ENCODE measurements at regions not wholly inside any gene's neighbourhood (a gene's known extent, or its start where the extent isn't known, plus 50 kb on each side); places are given as distances from the start of the nearest gene placed in this dataset.
"Not testable (repeated sequence)": the region's sequence is repeated elsewhere in the genome, so short reads cannot be mapped to it uniquely, and the experiment has no call there.

DNA sequence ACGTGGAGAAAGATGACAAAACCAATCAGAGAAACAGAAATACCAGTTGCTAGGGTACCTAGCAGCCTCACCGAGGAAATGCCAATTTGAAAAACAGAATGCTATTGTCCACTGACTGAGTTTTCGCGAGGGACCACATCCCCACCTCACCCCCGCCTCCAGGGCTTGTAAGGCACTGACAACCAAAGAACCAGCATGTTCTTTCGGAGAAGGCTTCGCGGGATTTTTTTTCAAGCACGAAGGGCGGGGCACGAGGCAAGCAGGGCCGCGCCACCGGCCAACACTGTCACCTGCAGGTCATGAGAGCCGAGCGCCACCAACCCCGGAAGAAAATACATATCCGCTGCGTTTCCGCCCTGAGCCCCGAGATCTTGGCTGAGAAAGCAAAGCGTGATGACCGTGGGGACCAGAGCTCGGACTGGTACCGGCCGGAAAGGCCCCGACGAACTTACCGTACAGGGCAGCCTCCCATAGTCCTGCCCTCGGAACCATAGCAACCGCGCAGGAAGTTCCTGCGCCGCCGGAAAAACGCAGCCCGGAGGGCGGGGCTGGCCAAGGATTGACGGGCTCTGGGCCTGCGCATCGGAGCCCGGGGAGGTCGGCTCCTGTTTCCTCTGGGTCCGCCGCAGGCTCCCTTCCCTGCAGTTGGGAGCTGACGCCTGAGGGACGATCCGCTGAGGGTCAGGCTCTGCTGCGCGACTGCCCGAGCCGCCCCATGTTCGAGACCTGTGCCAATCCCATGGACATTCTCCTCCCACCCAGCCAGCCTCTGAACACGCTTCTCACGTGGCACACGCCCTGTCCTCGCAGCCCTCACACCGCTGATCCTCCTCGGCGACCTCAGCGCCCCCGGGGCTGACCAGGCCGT is 59.2 kb upstream of the PAGE5 start:
- TF ChIP-seq CTCF (IDR thresholded peaks at IDR 0.05): no peak
- DNase-seq (ENCODE audit: low spot score) (peak; percentile 85), ATAC-seq (ENCODE audit: low FRiP score) (peak; percentile 97)

GRCh38 chrX:55161581-55161980 is 58.6 kb upstream of the PAGE5 start:
- no peak for TF ChIP-seq CTCF (IDR thresholded peaks at IDR 0.05)
- ATAC-seq (ENCODE audit: low FRiP score): no peak
- DNase-seq (ENCODE audit: low spot score): no peak

DNA sequence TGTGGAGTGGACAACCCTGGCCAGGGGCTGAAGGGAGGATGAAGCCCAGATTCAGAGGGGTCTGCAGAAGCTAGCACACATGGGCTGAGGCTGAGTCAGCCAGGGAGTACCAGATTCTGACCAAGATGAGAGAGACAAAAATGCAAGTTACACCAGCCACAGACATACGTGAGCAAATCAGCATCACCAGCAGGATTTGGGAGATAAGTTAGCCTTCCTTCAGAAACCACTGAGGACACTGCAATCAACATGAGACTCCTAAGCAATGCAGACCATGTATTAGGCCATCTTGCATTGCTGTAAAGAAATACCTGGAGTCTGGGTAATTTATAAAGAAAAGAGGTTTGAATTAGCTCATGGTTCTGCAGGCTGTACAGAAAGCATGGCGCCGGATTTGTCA is 57.0 kb upstream of the PAGE5 start:
- no peak for ATAC-seq (ENCODE audit: low FRiP score)
- no peak for DNase-seq (ENCODE audit: low spot score)
- TF ChIP-seq CTCF (IDR thresholded peaks at IDR 0.05): no peak

DNA sequence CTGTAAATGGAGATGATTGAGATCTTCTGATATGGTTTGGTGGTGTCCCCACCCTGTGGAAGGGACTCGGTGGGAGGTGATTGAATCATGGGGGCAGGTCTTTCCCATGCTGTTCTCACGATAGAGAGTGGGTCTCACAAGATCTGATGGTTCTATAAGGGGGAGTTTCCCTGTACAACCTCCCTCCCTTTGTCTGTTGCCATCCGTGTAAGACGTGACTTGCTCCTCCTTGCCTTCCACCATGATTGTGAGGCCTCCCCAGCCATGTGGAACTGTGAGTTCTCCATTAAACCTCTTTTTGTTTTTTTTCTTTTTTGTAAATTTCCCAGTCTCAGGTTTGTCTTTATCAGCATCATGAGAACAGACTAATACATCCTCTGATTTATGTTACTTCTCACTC is 55.1 kb upstream of the PAGE5 start:
- DNase-seq (ENCODE audit: low spot score); ATAC-seq (ENCODE audit: low FRiP score): not testable (repeated sequence)

DNA sequence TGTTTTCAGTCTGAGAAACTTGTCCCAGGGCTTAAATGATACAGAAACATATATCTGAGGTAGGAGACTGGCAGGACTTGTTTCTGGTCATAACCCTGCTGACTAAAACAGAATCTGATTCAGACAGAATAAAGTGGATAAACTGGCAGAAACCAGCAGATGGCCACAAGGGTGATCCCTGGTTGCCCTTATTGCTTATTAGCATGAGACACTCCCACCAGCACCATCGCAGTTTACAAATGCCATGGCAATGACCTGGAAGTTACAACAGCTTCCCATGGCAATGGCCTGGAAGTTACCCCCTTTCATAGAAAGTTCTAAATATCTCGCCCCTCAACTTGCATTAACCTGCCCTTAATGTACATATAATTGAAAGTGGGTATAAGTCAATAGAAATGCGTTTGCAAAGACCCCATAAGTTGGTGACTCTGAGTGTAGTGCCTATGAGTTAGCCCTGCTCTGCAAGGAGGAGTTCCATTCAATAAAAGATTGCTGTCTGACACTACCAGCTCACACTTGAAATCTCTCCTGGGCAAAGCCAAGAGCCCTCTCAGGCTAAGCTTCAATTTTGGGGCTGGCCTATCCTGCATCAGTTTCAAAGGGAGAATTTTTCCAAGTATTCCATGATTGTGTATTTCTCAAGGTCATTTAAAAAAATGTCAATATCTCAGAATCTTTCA is 52.9 kb upstream of the PAGE5 start:
- DNase-seq (ENCODE audit: low spot score): no peak
- ATAC-seq (ENCODE audit: low FRiP score): no peak
- TF ChIP-seq CTCF (IDR thresholded peaks at IDR 0.05): no peak

GRCh38 chrX:55167901-55168300 is 52.2 kb upstream of the PAGE5 start:
- DNase-seq (ENCODE audit: low spot score) (no peak), ATAC-seq (ENCODE audit: low FRiP score) (no peak)
- no peak for TF ChIP-seq CTCF (IDR thresholded peaks at IDR 0.05)

DNA sequence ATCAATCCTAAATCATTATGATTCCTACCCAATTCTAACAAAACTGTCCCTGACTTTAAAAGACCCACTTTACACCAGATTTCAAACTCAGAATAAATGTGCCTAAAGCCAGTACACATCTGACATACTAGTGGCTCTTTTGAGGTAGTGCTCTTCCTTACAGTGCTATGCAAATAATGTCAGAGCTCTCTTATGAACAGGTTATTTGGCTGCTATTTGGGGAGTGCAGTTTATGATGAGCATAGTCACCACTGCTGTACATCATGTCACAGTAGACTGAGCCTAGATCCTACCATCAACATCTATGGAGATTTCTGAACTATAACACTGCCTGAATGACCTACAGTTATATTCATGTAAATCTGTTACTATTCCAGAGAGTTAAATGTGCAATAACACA is 50.4 kb upstream of the PAGE5 start:
- no peak for TF ChIP-seq CTCF (IDR thresholded peaks at IDR 0.05)
- no peak for ATAC-seq (ENCODE audit: low FRiP score)

More for the DNA sequence above, 50.4 kb upstream of the PAGE5 start:
- no peak for DNase-seq (ENCODE audit: low spot score)
